Glutamatergic neuron (in vitro differentiated cells): ENCODE measurements at regions not wholly inside any gene's neighbourhood (a gene's known extent, or its start where the extent isn't known, plus 50 kb on each side); places are given as distances from the start of the nearest gene placed in this dataset.

Experiments
- DNase-seq: peaks from one replicate; pipeline ENCODE4 v3.0.0; 2022
- H3K27ac Mint-ChIP-seq: one replicate; pipeline ENCODE4 v1.8.0; 2020; ENCODE audit warnings: mild to moderate bottlenecking, mixed read lengths, inconsistent platforms; ENCODE audit not compliant: unreplicated experiment
- H3K27me3 Mint-ChIP-seq: one replicate; pipeline ENCODE4 v1.8.0; 2020; ENCODE audit warnings: mild to moderate bottlenecking, moderate library complexity, mixed read lengths, inconsistent platforms; ENCODE audit not compliant: unreplicated experiment
- H3K36me3 Mint-ChIP-seq: one replicate; pipeline ENCODE4 v1.8.0; 2020; ENCODE audit warnings: mild to moderate bottlenecking, mixed read lengths, inconsistent platforms; ENCODE audit not compliant: unreplicated experiment
- H3K4me1 Mint-ChIP-seq: one replicate; pipeline ENCODE4 v1.8.0; 2020; ENCODE audit warnings: mild to moderate bottlenecking, low read depth, mixed read lengths, inconsistent platforms; ENCODE audit not compliant: unreplicated experiment
- H3K4me3 Mint-ChIP-seq: one replicate; pipeline ENCODE4 v1.8.0; 2020; ENCODE audit warnings: mild to moderate bottlenecking, mixed read lengths, inconsistent platforms; ENCODE audit not compliant: unreplicated experiment
- H3K9me3 Mint-ChIP-seq: one replicate; pipeline ENCODE4 v1.8.0; 2020; ENCODE audit warnings: mild to moderate bottlenecking, moderate library complexity, mixed read lengths, inconsistent platforms; ENCODE audit not compliant: unreplicated experiment
- CTCF ChIP-seq: fragments of 200-600 bp; sonication (generic); IDR thresholded peaks from one replicate; pipeline ENCODE4 v1.5.0; 2021; ENCODE audit not compliant: partially characterized antibody, unreplicated experiment

- Mint-ChIP-seq H3K4me3 (no peak overlapping the region), H3K27me3 (peaks cover 3% of the 10 kb centered on the region), H3K9me3 (peaks cover 3% of the 10 kb centered on the region), H3K4me1 (peaks cover 12% of the 10 kb centered on the region), H3K27ac (no peak overlapping the region), H3K36me3 (peaks cover 11% of the 10 kb centered on the region)
- DNase-seq = no peak
- TF ChIP-seq CTCF = no peak
Observed at GRCh38 chr12:97358361-97358760, 104.2 kb upstream of the RMST start.

GRCh38 chr12:97359021-97359690, 103.4 kb upstream of the RMST start:
- DNase-seq = no peak
- no peak overlapping the region for H3K4me3 Mint-ChIP-seq
- peaks cover 3% of the 10 kb centered on the region for H3K27me3 Mint-ChIP-seq
- peaks cover 11% of the 10 kb centered on the region for H3K36me3 Mint-ChIP-seq
- H3K4me1 Mint-ChIP-seq = peaks cover 12% of the 10 kb centered on the region
- no peak for TF ChIP-seq CTCF
- no peak overlapping the region for H3K27ac Mint-ChIP-seq
- peaks cover 3% of the 10 kb centered on the region for H3K9me3 Mint-ChIP-seq

- Mint-ChIP-seq H3K4me3 (no peak overlapping the region), H3K4me1 (no peaks in the 10 kb centered on the region), H3K27me3 (no peaks in the 10 kb centered on the region), H3K9me3 (no peaks in the 10 kb centered on the region), H3K36me3 (no peaks in the 10 kb centered on the region), H3K27ac (no peak overlapping the region)
- no peak for TF ChIP-seq CTCF
- no peak for DNase-seq
Observed at GRCh38 chr12:97363693-97364092, 98.9 kb upstream of the RMST start.

- Mint-ChIP-seq H3K27me3 (no peaks in the 10 kb centered on the region), H3K4me1 (no peaks in the 10 kb centered on the region), H3K36me3 (no peaks in the 10 kb centered on the region), H3K9me3 (no peaks in the 10 kb centered on the region), H3K4me3 (no peak overlapping the region), H3K27ac (no peak overlapping the region)
- DNase-seq = no peak
- no peak for TF ChIP-seq CTCF
Observed at GRCh38 chr12:97368462-97369163, 94.0 kb upstream of the RMST start.

- no peaks in the 10 kb centered on the region for H3K4me1 Mint-ChIP-seq
- H3K27me3 Mint-ChIP-seq = no peaks in the 10 kb centered on the region
- no peaks in the 10 kb centered on the region for H3K9me3 Mint-ChIP-seq
- H3K4me3 Mint-ChIP-seq = no peak overlapping the region
- TF ChIP-seq CTCF = no peak
- no peaks in the 10 kb centered on the region for H3K36me3 Mint-ChIP-seq
- DNase-seq = no peak
- H3K27ac Mint-ChIP-seq = no peak overlapping the region
Observed at GRCh38 chr12:97375310-97375709, 87.3 kb upstream of the RMST start.
